GM19023 (cell line): ENCODE measurements at regions not wholly inside any gene's neighbourhood (a gene's known extent, or its start where the extent isn't known, plus 50 kb on each side); places are given as distances from the start of the nearest gene placed in this dataset.

Source experiments
- ATAC-seq: cut with Tn5 transposase; IDR thresholded peaks from one replicate; pipeline ENCODE4 v1.9.1; 2021; ENCODE audit warnings: mild to moderate bottlenecking, moderate library complexity; ENCODE audit not compliant: unreplicated experiment

- ATAC-seq: no peak
Observed at GRCh38 chr16:85319984-85320440, 207.7 kb upstream of the CIBAR2 start.

- no peak for ATAC-seq
Observed at GRCh38 chr16:85320677-85321385, 208.6 kb upstream of the CIBAR2 start.

GRCh38 chr16:85321509-85322271 is 209.4 kb upstream of the CIBAR2 start:
- no peak for ATAC-seq

GRCh38 chr16:85323230-85323960 is 211.1 kb upstream of the CIBAR2 start:
- ATAC-seq: no peak

- ATAC-seq: no peak
Observed at GRCh38 chr16:85323961-85324253, 211.6 kb upstream of the CIBAR2 start.

GRCh38 chr16:85324488-85324887 is 212.2 kb upstream of the CIBAR2 start:
- ATAC-seq: no peak

- no peak for ATAC-seq
Observed at GRCh38 chr16:85326113-85326793, 214.0 kb upstream of the CIBAR2 start.

- ATAC-seq: no peak
Observed at GRCh38 chr16:85326794-85327181, 214.5 kb upstream of the CIBAR2 start.

GRCh38 chr16:85327731-85328675 is 215.7 kb upstream of the CIBAR2 start:
- ATAC-seq: no peak

- ATAC-seq: no peak
Observed at GRCh38 chr16:85328676-85329058, 216.4 kb upstream of the CIBAR2 start.

- ATAC-seq: no peak
Observed at GRCh38 chr16:85329059-85329812, 217.0 kb upstream of the CIBAR2 start.

GRCh38 chr16:85330006-85330693 is 217.9 kb upstream of the CIBAR2 start:
- ATAC-seq: no peak

GRCh38 chr16:85330694-85331188 is 218.5 kb upstream of the CIBAR2 start:
- no peak for ATAC-seq

- ATAC-seq: no peak
Observed at GRCh38 chr16:85331688-85332087, 219.4 kb upstream of the CIBAR2 start.

- ATAC-seq: no peak
Observed at GRCh38 chr16:85332175-85332574, 219.9 kb upstream of the CIBAR2 start.

GRCh38 chr16:85333337-85333736 is 221.1 kb upstream of the CIBAR2 start:
- no peak for ATAC-seq

GRCh38 chr16:85333744-85334640 is 221.7 kb upstream of the CIBAR2 start:
- no peak for ATAC-seq
